H9 (cell line): ENCODE measurements at regions not wholly inside any gene's neighbourhood (a gene's known extent, or its start where the extent isn't known, plus 50 kb on each side); places are given as distances from the start of the nearest gene placed in this dataset.

Experiments
- DNase-seq: peaks from one replicate; pipeline ENCODE4 v3.0.0-alpha.2; 2017
- H2AFZ ChIP-seq: one replicate; pipeline ENCODE4 v1.6.1; 2013; ENCODE audit warnings: mild to moderate bottlenecking, low read length, control low read depth, moderate library complexity
- H2AK5ac ChIP-seq: 2 replicates; pipeline ENCODE4 v1.6.1; 2013; ENCODE audit warnings: low read length, control low read depth, mixed read lengths; ENCODE audit not compliant: insufficient read length
- H2BK120ac ChIP-seq: one replicate; pipeline ENCODE4 v1.6.1; 2013; ENCODE audit warnings: low read depth, mild to moderate bottlenecking, low read length, control low read depth, inconsistent platforms; ENCODE audit not compliant: poor library complexity, severe bottlenecking
- H2BK12ac ChIP-seq: 2 replicates; pipeline ENCODE4 v1.6.1; 2013; ENCODE audit warnings: low read length, control low read depth, mixed read lengths, low read depth; ENCODE audit not compliant: insufficient read length
- H2BK15ac ChIP-seq: 2 replicates; pipeline ENCODE4 v1.6.1; 2013; ENCODE audit warnings: low read depth, low read length, control low read depth
- H2BK20ac ChIP-seq: one replicate; pipeline ENCODE4 v1.6.1; 2013; ENCODE audit warnings: low read depth, mild to moderate bottlenecking, low read length, control low read depth, inconsistent platforms; ENCODE audit not compliant: poor library complexity, severe bottlenecking
- H2BK5ac ChIP-seq: 2 replicates; pipeline ENCODE4 v1.6.1; 2013; ENCODE audit warnings: low read length, control low read depth, mixed read lengths; ENCODE audit not compliant: insufficient read length
- H3K14ac ChIP-seq: 2 replicates; pipeline ENCODE4 v1.6.1; 2013; ENCODE audit warnings: low read length, control low read depth; ENCODE audit not compliant: insufficient read depth
- H3K18ac ChIP-seq: 2 replicates; pipeline ENCODE4 v1.6.1; 2013; ENCODE audit warnings: low read depth, mild to moderate bottlenecking, mixed read lengths, low read length, control low read depth; ENCODE audit not compliant: insufficient read length
- H3K23ac ChIP-seq: 2 replicates; pipeline ENCODE4 v1.6.1; 2013; ENCODE audit warnings: low read length, control low read depth, mixed read lengths, low read depth; ENCODE audit not compliant: insufficient read length
- H3K23me2 ChIP-seq: 2 replicates; pipeline ENCODE4 v1.6.1; 2013; ENCODE audit warnings: low read depth, mild to moderate bottlenecking, mixed read lengths, low read length, control low read depth; ENCODE audit not compliant: insufficient read length, poor library complexity, severe bottlenecking
- H3K27ac ChIP-seq: 2 replicates; pipeline ENCODE4 v1.5.1; 2013; ENCODE audit warnings: low read length, control low read depth, mixed read lengths, low read depth; ENCODE audit not compliant: insufficient read length
- H3K27me3 ChIP-seq: 2 replicates; pipeline ENCODE4 v1.6.1; 2013; ENCODE audit warnings: low read length, control low read depth, inconsistent platforms; ENCODE audit not compliant: insufficient read depth
- H3K4ac ChIP-seq: 2 replicates; pipeline ENCODE4 v1.6.1; 2013; ENCODE audit warnings: low read depth, mild to moderate bottlenecking, control low read depth, inconsistent platforms, low read length, moderate library complexity
- H3K4me1 ChIP-seq: 2 replicates; pipeline ENCODE4 v1.6.1; 2013; ENCODE audit warnings: low read length, control low read depth, inconsistent platforms; ENCODE audit not compliant: insufficient read depth
- H3K4me2 ChIP-seq: 2 replicates; pipeline ENCODE4 v1.6.1; 2013; ENCODE audit warnings: low read length, control low read depth, mixed read lengths; ENCODE audit not compliant: insufficient read length, insufficient read depth
- H3K56ac ChIP-seq: 2 replicates; pipeline ENCODE4 v1.6.1; 2013; ENCODE audit warnings: low read depth, mild to moderate bottlenecking, mixed read lengths, low read length, control low read depth; ENCODE audit not compliant: insufficient read length
- H3K79me1 ChIP-seq: 2 replicates; pipeline ENCODE4 v1.6.1; 2013; ENCODE audit warnings: low read depth, mild to moderate bottlenecking, moderate library complexity, low read length, control low read depth, inconsistent platforms; ENCODE audit not compliant: insufficient read depth, poor library complexity, severe bottlenecking
- H3K79me2 ChIP-seq: 2 replicates; pipeline ENCODE4 v1.6.1; 2013; ENCODE audit warnings: low read length, control low read depth, inconsistent platforms; ENCODE audit not compliant: insufficient read depth
- H3K9ac ChIP-seq: 2 replicates; pipeline ENCODE4 v1.6.1; 2013; ENCODE audit warnings: low read length, control low read depth, mixed read lengths; ENCODE audit not compliant: insufficient read length; ENCODE audit errors: extremely low read depth
- H3K9me3 ChIP-seq: one replicate; pipeline ENCODE4 v1.6.1; 2013; ENCODE audit warnings: low read depth, low read length, inconsistent platforms; ENCODE audit not compliant: control insufficient read depth
- H3T11ph ChIP-seq: one replicate; pipeline ENCODE4 v1.6.1; 2013; ENCODE audit warnings: mild to moderate bottlenecking, low read length, control low read depth, inconsistent platforms
- H4K20me1 ChIP-seq: one replicate; pipeline ENCODE4 v1.6.1; 2013; ENCODE audit not compliant: control insufficient read depth, insufficient read length, insufficient read depth
- H4K5ac ChIP-seq: 2 replicates; pipeline ENCODE4 v1.6.1; 2013; ENCODE audit warnings: low read depth, mild to moderate bottlenecking, mixed read lengths, low read length, control low read depth; ENCODE audit not compliant: insufficient read length
- H4K8ac ChIP-seq: replicated peaks from 2 replicates; pipeline ENCODE4 v1.6.1; 2013; ENCODE audit warnings: low read length, control low read depth, mixed read lengths, low read depth; ENCODE audit not compliant: insufficient read length
- H4K91ac ChIP-seq: 2 replicates; pipeline ENCODE4 v1.6.1; 2013; ENCODE audit warnings: low read depth, mild to moderate bottlenecking, moderate library complexity, mixed read lengths, low read length, control low read depth; ENCODE audit not compliant: insufficient read length
- H3K27ac Mint-ChIP-seq, 3 experiments: 2 replicates in 2 of 3; 3 replicates in 1 of 3; pipeline ENCODE4 v1.8.0; 2020 to 2021; ENCODE audit warnings: mixed read lengths in 3 of 3, mild to moderate bottlenecking in 1 of 3, moderate library complexity in 1 of 3
- H3K27me3 Mint-ChIP-seq: 2 replicates; pipeline ENCODE4 v1.8.0; 2021; ENCODE audit warnings: low read depth, mild to moderate bottlenecking, moderate library complexity, mixed read lengths
- H3K36me3 Mint-ChIP-seq, 3 experiments: 2 replicates in 2 of 3; 3 replicates in 1 of 3; pipeline ENCODE4 v1.8.0; 2020 to 2021; ENCODE audit warnings: low read depth in 3 of 3, mixed read lengths in 3 of 3; ENCODE audit not compliant: insufficient read depth in 1 of 3
- H3K4me1 Mint-ChIP-seq, 2 experiments: 2 replicates each; pipeline ENCODE4 v1.8.0; 2020; ENCODE audit warnings: mixed read lengths in 2 of 2
- H3K4me3 Mint-ChIP-seq, 2 experiments: 2 replicates in 1 of 2; 3 replicates in 1 of 2; pipeline ENCODE4 v1.8.0; 2020 to 2021; ENCODE audit warnings: mild to moderate bottlenecking in 2 of 2, mixed read lengths in 2 of 2, moderate library complexity in 1 of 2
- H3K9me3 Mint-ChIP-seq, 2 experiments: 2 replicates in 1 of 2; 3 replicates in 1 of 2; pipeline ENCODE4 v1.8.0; 2020; ENCODE audit warnings: mild to moderate bottlenecking in 2 of 2, mixed read lengths in 2 of 2, moderate library complexity in 1 of 2
- WGBS: extraction: QIAGEN DNeasy Blood & Tissue Kit; methylation state at CpG from one replicate; pipeline ENCODE4 v1.1.7; 2013; ENCODE audit warnings: missing lambda C conversion rate, low lambda C conversion rate, mixed read lengths; ENCODE audit not compliant: insufficient read length; ENCODE audit errors: extremely low coverage; 5-methylcytosine and 5-hydroxymethylcytosine counted together
- TF ChIP-seq, protein P1 (sequence below): fragments of 200-600 bp; sonication (generic); conservative IDR thresholded peaks from 3 replicates; pipeline ENCODE4 v1.8.0; 2021; ENCODE audit warnings: antibody characterized with exemption, mild to moderate bottlenecking

DNA sequence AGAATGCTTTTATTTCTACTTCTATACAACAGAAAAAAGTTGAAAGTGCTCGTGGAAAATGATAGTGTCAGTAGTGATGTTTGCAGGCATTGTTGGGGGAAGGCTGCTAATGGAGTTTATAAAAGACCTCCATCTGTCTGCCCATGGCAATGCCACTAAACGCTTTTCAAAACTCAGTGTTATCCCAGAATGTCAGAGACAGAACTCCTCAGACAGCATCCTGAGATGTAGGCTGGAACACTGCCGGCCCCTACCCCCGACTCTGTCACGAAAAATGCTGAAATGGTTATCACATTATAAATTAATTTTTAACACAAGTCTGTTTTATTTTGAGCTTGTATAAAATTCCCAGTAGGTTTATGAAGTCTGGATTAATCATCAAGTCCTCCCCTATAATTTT is 128.9 kb downstream of the HS3ST1 start:
- Histone ChIP-seq H2BK12ac (no peak overlapping the region), H3K27me3 (no peaks in the 10 kb centered on the region), H4K5ac (no peak overlapping the region), H2BK5ac (no peak overlapping the region), H3K79me1 (no peaks in the 10 kb centered on the region), H3K23me2 (no peaks in the 10 kb centered on the region), H4K20me1 (no peaks in the 10 kb centered on the region), H3K14ac (no peak overlapping the region), H3T11ph (no peak overlapping the region), H4K8ac (no peak overlapping the region), H3K18ac (no peak overlapping the region), H4K91ac (no peak overlapping the region), H3K4ac (no peak overlapping the region), H3K4me1 (no peaks in the 10 kb centered on the region; the same call in 1 of the 2 replicates), H3K79me2 (no peaks in the 10 kb centered on the region), H3K4me2 (no peak overlapping the region), H3K9me3 (no peaks in the 10 kb centered on the region), H2BK120ac (no peak overlapping the region), H2AK5ac (no peak overlapping the region), H2AFZ (no peak overlapping the region), H3K27ac (no peak overlapping the region), H3K9ac (no peak overlapping the region), H2BK15ac (no peak overlapping the region), H3K56ac (no peak overlapping the region), H3K23ac (no peak overlapping the region), H2BK20ac (no peak overlapping the region)
- Mint-ChIP-seq H3K27me3 (no peaks in the 10 kb centered on the region), H3K9me3 (no peaks in the 10 kb centered on the region; a peak in 1 of 5 replicates), H3K36me3 (no peaks in the 10 kb centered on the region), H3K4me3 (no peak overlapping the region), H3K27ac (no peak overlapping the region), H3K4me1 (peaks cover 3 to 4% of the 10 kb centered on the region in 2 experiments; a peak in 2 of 4 replicates)
- WGBS = no CpG with 5 or more reads among the region's 5 CpGs
- DNase-seq = no peak
- TF ChIP-seq, protein P1, sequence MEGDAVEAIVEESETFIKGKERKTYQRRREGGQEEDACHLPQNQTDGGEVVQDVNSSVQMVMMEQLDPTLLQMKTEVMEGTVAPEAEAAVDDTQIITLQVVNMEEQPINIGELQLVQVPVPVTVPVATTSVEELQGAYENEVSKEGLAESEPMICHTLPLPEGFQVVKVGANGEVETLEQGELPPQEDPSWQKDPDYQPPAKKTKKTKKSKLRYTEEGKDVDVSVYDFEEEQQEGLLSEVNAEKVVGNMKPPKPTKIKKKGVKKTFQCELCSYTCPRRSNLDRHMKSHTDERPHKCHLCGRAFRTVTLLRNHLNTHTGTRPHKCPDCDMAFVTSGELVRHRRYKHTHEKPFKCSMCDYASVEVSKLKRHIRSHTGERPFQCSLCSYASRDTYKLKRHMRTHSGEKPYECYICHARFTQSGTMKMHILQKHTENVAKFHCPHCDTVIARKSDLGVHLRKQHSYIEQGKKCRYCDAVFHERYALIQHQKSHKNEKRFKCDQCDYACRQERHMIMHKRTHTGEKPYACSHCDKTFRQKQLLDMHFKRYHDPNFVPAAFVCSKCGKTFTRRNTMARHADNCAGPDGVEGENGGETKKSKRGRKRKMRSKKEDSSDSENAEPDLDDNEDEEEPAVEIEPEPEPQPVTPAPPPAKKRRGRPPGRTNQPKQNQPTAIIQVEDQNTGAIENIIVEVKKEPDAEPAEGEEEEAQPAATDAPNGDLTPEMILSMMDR = no peak
